Neural progenitor cell (in vitro differentiated cells): ENCODE measurements at regions not wholly inside any gene's neighbourhood (a gene's known extent, or its start where the extent isn't known, plus 50 kb on each side); places are given as distances from the start of the nearest gene placed in this dataset.

Source experiments
- DNase-seq: peaks from one replicate; pipeline ENCODE4 v3.0.0-alpha.2; 2016; ENCODE audit warnings: low spot score
- H2AFZ ChIP-seq: fragments of 200-600 bp; sonication (generic); replicated peaks from 2 replicates; pipeline ENCODE4 v1.6.1; 2016; ENCODE audit warnings: antibody characterized with exemption
- H3F3A ChIP-seq: fragments of 200-600 bp; sonication (generic); 2 replicates; pipeline ENCODE4 v1.6.1; 2016; ENCODE audit warnings: antibody characterized with exemption, low read depth
- H3K27ac ChIP-seq: fragments of 200-600 bp; sonication (generic); 2 replicates; pipeline ENCODE4 v1.5.1; 2016; ENCODE audit warnings: mild to moderate bottlenecking
- H3K27me3 ChIP-seq: fragments of 200-600 bp; sonication (generic); 2 replicates; pipeline ENCODE4 v1.6.1; 2016; ENCODE audit warnings: mild to moderate bottlenecking, moderate library complexity
- H3K36me3 ChIP-seq: fragments of 200-600 bp; sonication (generic); 2 replicates; pipeline ENCODE4 v1.5.1; 2016
- H3K4me1 ChIP-seq: fragments of 200-600 bp; sonication (generic); 2 replicates; pipeline ENCODE4 v1.6.1; 2016; ENCODE audit warnings: mixed run types
- H3K4me2 ChIP-seq: fragments of 200-600 bp; sonication (generic); 2 replicates; pipeline ENCODE4 v1.6.1; 2016
- H3K4me3 ChIP-seq: fragments of 200-600 bp; sonication (generic); 2 replicates; pipeline ENCODE4 v1.5.1; 2016
- H3K79me2 ChIP-seq: fragments of 200-600 bp; sonication (generic); 2 replicates; pipeline ENCODE4 v1.6.1; 2016; ENCODE audit warnings: low read depth
- H3K9ac ChIP-seq: fragments of 200-600 bp; sonication (generic); 2 replicates; pipeline ENCODE4 v1.6.1; 2016
- H3K9me3 ChIP-seq: fragments of 200-600 bp; sonication (generic); 2 replicates; pipeline ENCODE4 v1.5.1; 2016; ENCODE audit warnings: low read depth
- H4K20me1 ChIP-seq: fragments of 200-600 bp; sonication (generic); 2 replicates; pipeline ENCODE4 v1.6.1; 2016; ENCODE audit warnings: low read depth
- H3K27ac Mint-ChIP-seq: 3 replicates; pipeline ENCODE4 v1.8.0; 2021; ENCODE audit warnings: mixed read lengths
- H3K27me3 Mint-ChIP-seq: 2 replicates; pipeline ENCODE4 v1.8.0; 2022; ENCODE audit warnings: low read depth, mild to moderate bottlenecking, inconsistent platforms, moderate library complexity, mixed read lengths; ENCODE audit not compliant: insufficient read depth
- H3K36me3 Mint-ChIP-seq: 3 replicates; pipeline ENCODE4 v1.8.0; 2021; ENCODE audit warnings: mixed read lengths
- H3K4me1 Mint-ChIP-seq: 3 replicates; pipeline ENCODE4 v1.8.0; 2021; ENCODE audit warnings: mixed read lengths
- H3K4me3 Mint-ChIP-seq: 3 replicates; pipeline ENCODE4 v1.8.0; 2021; ENCODE audit warnings: mild to moderate bottlenecking, moderate library complexity, mixed read lengths
- H3K9me3 Mint-ChIP-seq: 3 replicates; pipeline ENCODE4 v1.8.0; 2020; ENCODE audit warnings: mixed read lengths
- EZH2 ChIP-seq: fragments of 200-600 bp; sonication (generic); IDR thresholded peaks from 2 replicates; pipeline ENCODE4 v1.6.1; 2017; ENCODE audit warnings: antibody characterized with exemption, mild to moderate bottlenecking, moderate library complexity
- EZH2phosphoT487 ChIP-seq: fragments of 200-600 bp; sonication (generic); IDR thresholded peaks from 2 replicates; pipeline ENCODE4 v1.6.1; 2017; ENCODE audit warnings: antibody characterized with exemption
- TF ChIP-seq, protein P1 (sequence below): fragments of 200-600 bp; sonication (generic); IDR thresholded peaks from 2 replicates; pipeline ENCODE4 v1.5.1; 2017; ENCODE audit warnings: antibody characterized with exemption, mild to moderate bottlenecking

DNA sequence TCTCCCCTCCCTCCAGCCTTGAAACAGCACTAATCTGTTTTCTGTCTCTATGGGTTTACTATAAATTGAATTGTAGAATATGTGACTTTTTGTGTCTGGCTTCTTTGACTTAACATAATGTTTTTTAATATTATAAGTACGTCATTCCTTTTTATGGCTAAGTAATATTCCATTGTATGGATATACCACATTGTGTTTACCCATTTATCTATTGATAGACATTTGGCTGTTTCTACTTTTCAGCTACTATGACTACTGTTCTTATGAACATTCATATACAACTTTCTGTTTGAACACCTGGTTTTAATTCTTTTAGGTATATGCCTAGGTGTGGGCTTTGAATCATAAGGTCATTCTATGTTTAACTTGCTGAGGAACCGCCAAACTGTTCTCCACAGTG lies 961.9 kb downstream of the CDH8 start:
- Histone ChIP-seq H3K4me3 (no peak overlapping the region), H3K27ac (no peak overlapping the region), H4K20me1 (no peaks in the 10 kb centered on the region), H3K9ac (no peak overlapping the region), H3K79me2 (no peaks in the 10 kb centered on the region), H3K9me3 (no peaks in the 10 kb centered on the region), H3K27me3 (no peaks in the 10 kb centered on the region), H2AFZ (no peak overlapping the region), H3F3A (no peaks in the 10 kb centered on the region), H3K4me1 (no peaks in the 10 kb centered on the region), H3K4me2 (no peak overlapping the region), H3K36me3 (no peaks in the 10 kb centered on the region)
- Mint-ChIP-seq H3K9me3 (peaks cover 11% of the 10 kb centered on the region), H3K4me3 (no peak overlapping the region), H3K27ac (no peak overlapping the region), H3K36me3 (no peaks in the 10 kb centered on the region), H3K4me1 (no peaks in the 10 kb centered on the region), H3K27me3 (no peaks in the 10 kb centered on the region)
- DNase-seq, result no peak
- TF ChIP-seq EZH2phosphoT487 (no peak), EZH2 (no peak)
- TF ChIP-seq, protein P1, sequence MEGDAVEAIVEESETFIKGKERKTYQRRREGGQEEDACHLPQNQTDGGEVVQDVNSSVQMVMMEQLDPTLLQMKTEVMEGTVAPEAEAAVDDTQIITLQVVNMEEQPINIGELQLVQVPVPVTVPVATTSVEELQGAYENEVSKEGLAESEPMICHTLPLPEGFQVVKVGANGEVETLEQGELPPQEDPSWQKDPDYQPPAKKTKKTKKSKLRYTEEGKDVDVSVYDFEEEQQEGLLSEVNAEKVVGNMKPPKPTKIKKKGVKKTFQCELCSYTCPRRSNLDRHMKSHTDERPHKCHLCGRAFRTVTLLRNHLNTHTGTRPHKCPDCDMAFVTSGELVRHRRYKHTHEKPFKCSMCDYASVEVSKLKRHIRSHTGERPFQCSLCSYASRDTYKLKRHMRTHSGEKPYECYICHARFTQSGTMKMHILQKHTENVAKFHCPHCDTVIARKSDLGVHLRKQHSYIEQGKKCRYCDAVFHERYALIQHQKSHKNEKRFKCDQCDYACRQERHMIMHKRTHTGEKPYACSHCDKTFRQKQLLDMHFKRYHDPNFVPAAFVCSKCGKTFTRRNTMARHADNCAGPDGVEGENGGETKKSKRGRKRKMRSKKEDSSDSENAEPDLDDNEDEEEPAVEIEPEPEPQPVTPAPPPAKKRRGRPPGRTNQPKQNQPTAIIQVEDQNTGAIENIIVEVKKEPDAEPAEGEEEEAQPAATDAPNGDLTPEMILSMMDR, result no peak

DNA sequence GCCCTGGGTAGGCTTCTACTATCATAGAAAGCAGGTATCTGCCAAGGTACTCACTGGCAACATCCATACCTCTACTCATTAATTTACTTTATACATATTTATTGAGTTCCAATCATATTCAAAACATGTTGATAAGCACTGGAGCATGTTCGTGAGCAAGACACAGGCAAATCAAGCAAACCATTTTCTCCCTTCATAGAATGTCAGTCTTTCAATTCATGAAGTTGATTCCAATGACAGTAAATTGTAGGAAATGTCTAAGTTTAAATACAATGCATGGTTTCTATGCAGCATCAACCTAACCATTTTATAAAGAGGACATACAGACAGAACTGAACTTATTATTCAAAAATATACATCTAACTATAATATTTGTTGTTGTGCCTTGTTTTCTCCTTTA lies 978.6 kb downstream of the CDH8 start:
- Histone ChIP-seq H3K9me3 (no peaks in the 10 kb centered on the region), H3K4me3 (no peak overlapping the region), H3K9ac (no peak overlapping the region), H3K79me2 (no peaks in the 10 kb centered on the region), H3K36me3 (no peaks in the 10 kb centered on the region), H3K4me1 (no peaks in the 10 kb centered on the region), H3K4me2 (no peak overlapping the region), H2AFZ (no peak overlapping the region), H4K20me1 (no peaks in the 10 kb centered on the region), H3K27me3 (no peaks in the 10 kb centered on the region), H3K27ac (no peak overlapping the region), H3F3A (no peaks in the 10 kb centered on the region)
- H3K9me3 Mint-ChIP-seq, result no peaks in the 10 kb centered on the region
- H3K4me3 Mint-ChIP-seq, result no peak overlapping the region
- TF ChIP-seq, protein P1, result no peak
- TF ChIP-seq EZH2phosphoT487 (no peak), EZH2 (no peak)
- no peak for DNase-seq
- H3K36me3 Mint-ChIP-seq, result no peaks in the 10 kb centered on the region
- no peaks in the 10 kb centered on the region for H3K4me1 Mint-ChIP-seq
- no peak overlapping the region for H3K27ac Mint-ChIP-seq
- H3K27me3 Mint-ChIP-seq, result peaks cover 5% of the 10 kb centered on the region

DNA sequence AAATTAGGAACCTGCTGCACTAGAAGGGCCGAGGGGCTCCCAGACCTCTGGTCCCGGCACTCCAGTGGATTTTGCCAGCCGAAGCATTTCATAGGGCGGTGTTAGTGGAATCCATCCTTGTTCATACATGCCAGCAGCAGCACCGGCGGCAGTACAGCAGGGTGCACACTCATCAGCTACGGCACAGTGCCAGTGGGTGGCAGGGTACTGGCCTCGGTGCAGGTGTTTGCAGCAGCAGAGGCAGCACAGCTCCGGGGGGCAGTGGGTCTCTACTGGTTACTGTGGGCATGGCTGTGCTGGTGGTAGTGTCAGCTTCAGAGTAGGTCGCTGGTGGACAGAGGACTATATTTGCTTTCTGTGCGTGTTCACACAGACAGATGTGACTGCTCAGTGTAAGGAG lies 985.7 kb downstream of the CDH8 start:
- Mint-ChIP-seq H3K9me3 (no peaks in the 10 kb centered on the region), H3K36me3 (no peaks in the 10 kb centered on the region), H3K4me1 (no peaks in the 10 kb centered on the region), H3K27ac (no peak overlapping the region), H3K4me3 (no peak overlapping the region), H3K27me3 (peaks cover 2% of the 10 kb centered on the region)
- Histone ChIP-seq H3K9ac (no peak overlapping the region), H3K79me2 (no peaks in the 10 kb centered on the region), H3K36me3 (no peaks in the 10 kb centered on the region), H3K4me3 (no peak overlapping the region), H3K27ac (no peak overlapping the region), H3K4me2 (no peak overlapping the region), H3K9me3 (no peaks in the 10 kb centered on the region), H4K20me1 (no peaks in the 10 kb centered on the region), H2AFZ (no peak overlapping the region), H3K27me3 (peaks cover 4% of the 10 kb centered on the region), H3F3A (no peaks in the 10 kb centered on the region), H3K4me1 (no peaks in the 10 kb centered on the region)
- TF ChIP-seq EZH2phosphoT487 (no peak), EZH2 (no peak)
- TF ChIP-seq, protein P1, result no peak
- DNase-seq, result no peak

DNA sequence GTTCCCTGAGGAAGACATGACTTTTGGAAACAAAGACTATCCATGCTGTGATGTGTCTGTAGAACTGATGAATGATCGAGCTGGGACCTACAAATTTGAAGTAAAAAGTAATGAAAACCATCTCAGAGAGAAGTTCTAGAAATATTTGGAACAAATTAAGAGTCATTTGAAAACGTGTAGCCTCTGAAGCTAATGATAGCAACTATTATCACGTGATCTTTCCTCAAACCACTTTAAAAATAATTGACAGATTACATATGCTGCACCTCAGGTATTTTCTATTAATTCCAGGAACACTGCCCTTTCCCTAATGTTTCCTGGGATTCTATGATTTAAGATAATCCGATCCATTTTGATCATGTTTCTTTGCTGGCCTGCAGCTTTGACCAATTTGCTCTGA lies 990.3 kb downstream of the CDH8 start:
- Histone ChIP-seq H3K27me3 (peaks cover 17% of the 10 kb centered on the region), H3K4me3 (no peak overlapping the region), H4K20me1 (peaks cover 6% of the 10 kb centered on the region), H3K27ac (no peak overlapping the region), H3K36me3 (no peaks in the 10 kb centered on the region), H3K4me1 (no peaks in the 10 kb centered on the region), H3K79me2 (no peaks in the 10 kb centered on the region), H3K9ac (no peak overlapping the region), H3K9me3 (no peaks in the 10 kb centered on the region), H3F3A (no peaks in the 10 kb centered on the region), H3K4me2 (no peak overlapping the region), H2AFZ (no peak overlapping the region)
- Mint-ChIP-seq H3K4me1 (no peaks in the 10 kb centered on the region), H3K9me3 (no peaks in the 10 kb centered on the region), H3K4me3 (no peak overlapping the region), H3K27ac (no peak overlapping the region), H3K36me3 (no peaks in the 10 kb centered on the region), H3K27me3 (peaks cover 2% of the 10 kb centered on the region)
- DNase-seq, result no peak
- TF ChIP-seq, protein P1, result no peak
- no peak for TF ChIP-seq EZH2phosphoT487
- TF ChIP-seq EZH2, result no peak
